ENCODE measurements at regions not wholly inside any gene's neighbourhood (a gene's known extent, or its start where the extent isn't known, plus 50 kb on each side); places are given as distances from the start of the nearest gene placed in this dataset.

DNA sequence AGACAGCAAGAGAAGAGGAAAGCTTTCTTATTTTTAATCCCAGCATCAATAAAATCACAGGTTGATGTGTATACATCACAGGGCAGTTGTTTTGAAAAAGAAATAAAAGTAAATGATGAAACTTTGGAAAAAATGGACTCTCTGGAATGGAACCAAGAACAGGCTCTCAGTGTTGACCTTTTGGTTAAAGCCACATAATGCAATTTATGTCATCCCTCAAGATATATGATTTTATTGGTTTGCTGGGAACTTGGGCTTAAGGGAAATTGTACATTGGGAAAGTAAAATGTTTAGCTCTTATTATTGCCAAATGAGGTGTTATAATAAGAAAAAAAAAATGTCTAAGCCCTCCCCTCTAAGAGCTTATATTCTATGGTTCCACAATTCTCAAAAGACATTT is 139.8 kb upstream of the MTNR1B start:
- H3K9ac ChIP-seq (ENCODE audit: low read length) = no peak overlapping the region
- no peaks in the 10 kb centered on the region for H3K27me3 ChIP-seq (ENCODE audit: insufficient read depth, low read depth, low read length)
- H4K20me1 ChIP-seq (ENCODE audit: insufficient read depth) = no peaks in the 10 kb centered on the region
- H3K4me2 ChIP-seq (ENCODE audit: low read length) = no peak overlapping the region
- H3K9me2 ChIP-seq (ENCODE audit: insufficient read depth, low read length) = no peaks in the 10 kb centered on the region
- H3K9me3 ChIP-seq (ENCODE audit: low read length) = no peaks in the 10 kb centered on the region
- no peaks in the 10 kb centered on the region for H3K79me2 ChIP-seq (replicated peaks; ENCODE audit: insufficient read depth, low read length)
- H3K36me3 ChIP-seq (ENCODE audit: insufficient read depth, low read length) = no peaks in the 10 kb centered on the region
- TF ChIP-seq, protein P1, sequence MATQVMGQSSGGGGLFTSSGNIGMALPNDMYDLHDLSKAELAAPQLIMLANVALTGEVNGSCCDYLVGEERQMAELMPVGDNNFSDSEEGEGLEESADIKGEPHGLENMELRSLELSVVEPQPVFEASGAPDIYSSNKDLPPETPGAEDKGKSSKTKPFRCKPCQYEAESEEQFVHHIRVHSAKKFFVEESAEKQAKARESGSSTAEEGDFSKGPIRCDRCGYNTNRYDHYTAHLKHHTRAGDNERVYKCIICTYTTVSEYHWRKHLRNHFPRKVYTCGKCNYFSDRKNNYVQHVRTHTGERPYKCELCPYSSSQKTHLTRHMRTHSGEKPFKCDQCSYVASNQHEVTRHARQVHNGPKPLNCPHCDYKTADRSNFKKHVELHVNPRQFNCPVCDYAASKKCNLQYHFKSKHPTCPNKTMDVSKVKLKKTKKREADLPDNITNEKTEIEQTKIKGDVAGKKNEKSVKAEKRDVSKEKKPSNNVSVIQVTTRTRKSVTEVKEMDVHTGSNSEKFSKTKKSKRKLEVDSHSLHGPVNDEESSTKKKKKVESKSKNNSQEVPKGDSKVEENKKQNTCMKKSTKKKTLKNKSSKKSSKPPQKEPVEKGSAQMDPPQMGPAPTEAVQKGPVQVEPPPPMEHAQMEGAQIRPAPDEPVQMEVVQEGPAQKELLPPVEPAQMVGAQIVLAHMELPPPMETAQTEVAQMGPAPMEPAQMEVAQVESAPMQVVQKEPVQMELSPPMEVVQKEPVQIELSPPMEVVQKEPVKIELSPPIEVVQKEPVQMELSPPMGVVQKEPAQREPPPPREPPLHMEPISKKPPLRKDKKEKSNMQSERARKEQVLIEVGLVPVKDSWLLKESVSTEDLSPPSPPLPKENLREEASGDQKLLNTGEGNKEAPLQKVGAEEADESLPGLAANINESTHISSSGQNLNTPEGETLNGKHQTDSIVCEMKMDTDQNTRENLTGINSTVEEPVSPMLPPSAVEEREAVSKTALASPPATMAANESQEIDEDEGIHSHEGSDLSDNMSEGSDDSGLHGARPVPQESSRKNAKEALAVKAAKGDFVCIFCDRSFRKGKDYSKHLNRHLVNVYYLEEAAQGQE (IDR thresholded peaks at IDR 0.05; ENCODE audit: borderline replicate concordance) = no peak
- TF ChIP-seq SMC3 (conservative IDR thresholded peaks at IDR 0.05; ENCODE audit: poor library complexity) (no peak), EZH2 (IDR thresholded peaks at IDR 0.05; ENCODE audit: borderline replicate concordance, insufficient read depth, low read length, poor library complexity, severe bottlenecking) (no peak), POLR2AphosphoS5 (IDR thresholded peaks at IDR 0.05) (no peak), RAD21 (conservative IDR thresholded peaks at IDR 0.05) (no peak), MXI1 (conservative IDR thresholded peaks at IDR 0.05; ENCODE audit: poor library complexity, severe bottlenecking) (no peak), TAF1 (IDR thresholded peaks at IDR 0.05; ENCODE audit: low read depth) (no peak), EP300 (conservative IDR thresholded peaks at IDR 0.05; ENCODE audit: poor library complexity, severe bottlenecking) (no peak)
- TF ChIP-seq, protein P2, sequence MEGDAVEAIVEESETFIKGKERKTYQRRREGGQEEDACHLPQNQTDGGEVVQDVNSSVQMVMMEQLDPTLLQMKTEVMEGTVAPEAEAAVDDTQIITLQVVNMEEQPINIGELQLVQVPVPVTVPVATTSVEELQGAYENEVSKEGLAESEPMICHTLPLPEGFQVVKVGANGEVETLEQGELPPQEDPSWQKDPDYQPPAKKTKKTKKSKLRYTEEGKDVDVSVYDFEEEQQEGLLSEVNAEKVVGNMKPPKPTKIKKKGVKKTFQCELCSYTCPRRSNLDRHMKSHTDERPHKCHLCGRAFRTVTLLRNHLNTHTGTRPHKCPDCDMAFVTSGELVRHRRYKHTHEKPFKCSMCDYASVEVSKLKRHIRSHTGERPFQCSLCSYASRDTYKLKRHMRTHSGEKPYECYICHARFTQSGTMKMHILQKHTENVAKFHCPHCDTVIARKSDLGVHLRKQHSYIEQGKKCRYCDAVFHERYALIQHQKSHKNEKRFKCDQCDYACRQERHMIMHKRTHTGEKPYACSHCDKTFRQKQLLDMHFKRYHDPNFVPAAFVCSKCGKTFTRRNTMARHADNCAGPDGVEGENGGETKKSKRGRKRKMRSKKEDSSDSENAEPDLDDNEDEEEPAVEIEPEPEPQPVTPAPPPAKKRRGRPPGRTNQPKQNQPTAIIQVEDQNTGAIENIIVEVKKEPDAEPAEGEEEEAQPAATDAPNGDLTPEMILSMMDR (IDR thresholded peaks at IDR 0.05; ENCODE audit: poor library complexity, severe bottlenecking) = no peak
- H3K27ac ChIP-seq (ENCODE audit: low read length) = peak overlapping the region; percentile 82
- H2AFZ ChIP-seq (ENCODE audit: low read depth, low read length) = no peak overlapping the region
- no peaks in the 10 kb centered on the region for H3F3A ChIP-seq (ENCODE audit: insufficient read depth, low read length, poor library complexity, severe bottlenecking)
- H3K4me3 ChIP-seq (ENCODE audit: low read length) = no peak overlapping the region

DNA sequence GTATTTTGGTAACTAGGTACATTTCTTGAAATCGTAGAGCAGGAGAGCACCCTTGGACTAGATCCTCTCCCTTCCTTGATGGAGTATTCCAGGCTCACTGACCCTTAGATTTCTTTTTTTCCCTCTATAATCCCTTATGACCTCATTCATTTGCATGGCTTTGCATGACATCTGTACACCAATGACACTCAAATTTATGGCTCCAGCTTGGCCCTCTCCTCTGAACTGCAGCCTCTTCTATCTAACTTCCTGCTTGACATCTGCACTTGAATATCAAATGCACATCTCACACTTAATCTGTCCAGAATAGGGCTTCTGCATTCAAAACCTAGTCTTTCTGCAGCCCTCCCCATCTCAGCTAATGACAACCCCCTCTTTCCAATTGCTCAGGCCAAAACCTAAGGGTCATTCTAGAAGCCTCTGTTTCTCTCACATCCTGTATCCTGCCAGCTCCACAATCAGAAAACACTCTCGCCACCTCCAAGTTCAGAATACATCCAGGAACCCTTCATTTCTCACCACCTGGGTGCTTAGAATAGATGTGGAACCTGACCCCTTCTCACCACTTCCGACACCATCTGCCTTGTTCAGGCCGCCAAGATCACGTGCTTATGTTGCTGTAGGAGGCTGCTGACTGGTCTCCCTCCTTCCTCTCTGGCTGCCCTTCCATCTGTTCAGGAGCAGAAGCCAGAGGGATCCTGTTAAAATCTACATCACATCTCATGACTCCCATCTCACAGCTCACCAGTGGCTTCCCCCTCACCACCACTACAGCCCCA is 138.9 kb upstream of the MTNR1B start:
- H3F3A ChIP-seq (ENCODE audit: insufficient read depth, low read length, poor library complexity, severe bottlenecking) = no peaks in the 10 kb centered on the region
- no peaks in the 10 kb centered on the region for H4K20me1 ChIP-seq (ENCODE audit: insufficient read depth)
- no peak overlapping the region for H2AFZ ChIP-seq (ENCODE audit: low read depth, low read length)
- no peak for TF ChIP-seq EP300 (conservative IDR thresholded peaks at IDR 0.05; ENCODE audit: poor library complexity, severe bottlenecking)
- no peak for TF ChIP-seq MXI1 (conservative IDR thresholded peaks at IDR 0.05; ENCODE audit: poor library complexity, severe bottlenecking)
- TF ChIP-seq RAD21 (conservative IDR thresholded peaks at IDR 0.05) = no peak
- TF ChIP-seq EZH2 (IDR thresholded peaks at IDR 0.05; ENCODE audit: borderline replicate concordance, insufficient read depth, low read length, poor library complexity, severe bottlenecking) = no peak
- TF ChIP-seq SMC3 (conservative IDR thresholded peaks at IDR 0.05; ENCODE audit: poor library complexity) = no peak
- TF ChIP-seq, protein P2 (IDR thresholded peaks at IDR 0.05; ENCODE audit: poor library complexity, severe bottlenecking) = no peak
- TF ChIP-seq, protein P1 (IDR thresholded peaks at IDR 0.05; ENCODE audit: borderline replicate concordance) = no peak
- no peak for TF ChIP-seq POLR2AphosphoS5 (IDR thresholded peaks at IDR 0.05)
- no peak for TF ChIP-seq TAF1 (IDR thresholded peaks at IDR 0.05; ENCODE audit: low read depth)
- H3K4me3 ChIP-seq (ENCODE audit: low read length) = no peak overlapping the region
- H3K79me2 ChIP-seq (replicated peaks; ENCODE audit: insufficient read depth, low read length) = no peaks in the 10 kb centered on the region
- no peaks in the 10 kb centered on the region for H3K27me3 ChIP-seq (ENCODE audit: insufficient read depth, low read depth, low read length)
- H3K9ac ChIP-seq (ENCODE audit: low read length) = no peak overlapping the region
- no peaks in the 10 kb centered on the region for H3K9me2 ChIP-seq (ENCODE audit: insufficient read depth, low read length)
- H3K27ac ChIP-seq (ENCODE audit: low read length) = no peak overlapping the region
- no peaks in the 10 kb centered on the region for H3K36me3 ChIP-seq (ENCODE audit: insufficient read depth, low read length)
- H3K4me2 ChIP-seq (ENCODE audit: low read length) = no peak overlapping the region
- H3K9me3 ChIP-seq (ENCODE audit: low read length) = no peaks in the 10 kb centered on the region

Data from neural cell (in vitro differentiated cells).